Right renal pelvis (tissue), 4 donors: ENCODE measurements at regions not wholly inside any gene's neighbourhood (a gene's known extent, or its start where the extent isn't known, plus 50 kb on each side); places are given as distances from the start of the nearest gene placed in this dataset.
"Not testable (repeated sequence)": the region's sequence is repeated elsewhere in the genome, so short reads cannot be mapped to it uniquely, and the experiment has no call there.

Source experiments
- DNase-seq, 4 donors: peaks; one replicate each; pipeline ENCODE4 v3.0.0-alpha.2; 2013; ENCODE audit warnings: low read depth in 4 of 4, low spot score in 3 of 4, missing footprints in 1 of 4

GRCh38 chr14:41297576-41298327 is 308.9 kb upstream of the LRFN5 start:
- no peak for DNase-seq

GRCh38 chr14:41295734-41296133 is 310.9 kb upstream of the LRFN5 start:
- DNase-seq = no peak

GRCh38 chr14:41289025-41289424 is 317.7 kb upstream of the LRFN5 start:
- no peak for DNase-seq

GRCh38 chr14:41285186-41285748 is 321.4 kb upstream of the LRFN5 start:
- DNase-seq = peak; percentile 5 to 23 (median 20)

- DNase-seq = no peak
Measured at GRCh38 chr14:41280745-41281144, 325.9 kb upstream of the LRFN5 start.

- no peak for DNase-seq
Measured at GRCh38 chr14:41277450-41277849, 329.2 kb upstream of the LRFN5 start.

- no peak for DNase-seq
Measured at GRCh38 chr14:41257476-41257875, 349.2 kb upstream of the LRFN5 start.

GRCh38 chr14:41235466-41235865 is 371.2 kb upstream of the LRFN5 start:
- no peak for DNase-seq

GRCh38 chr14:41230683-41231082 is 376.0 kb upstream of the LRFN5 start:
- no peak for DNase-seq

- no peak for DNase-seq
Measured at GRCh38 chr14:41229824-41230223, 376.9 kb upstream of the LRFN5 start.

GRCh38 chr14:41225433-41225832 is 381.2 kb upstream of the LRFN5 start:
- DNase-seq = no peak

- no peak for DNase-seq
Measured at GRCh38 chr14:41222581-41222980, 384.1 kb upstream of the LRFN5 start.

GRCh38 chr14:41214978-41215377 is 391.7 kb upstream of the LRFN5 start:
- DNase-seq = not testable (repeated sequence)

GRCh38 chr14:41201696-41202095 is 405.0 kb upstream of the LRFN5 start:
- DNase-seq = no peak

- no peak for DNase-seq
Measured at GRCh38 chr14:41187868-41188267, 418.8 kb upstream of the LRFN5 start.

GRCh38 chr14:41171045-41171444 is 435.6 kb upstream of the LRFN5 start:
- DNase-seq = no peak

GRCh38 chr14:41167040-41167439 is 439.6 kb upstream of the LRFN5 start:
- no peak for DNase-seq

- DNase-seq = no peak
Measured at GRCh38 chr14:41154143-41154807, 452.4 kb upstream of the LRFN5 start.

GRCh38 chr14:41146391-41146790 is 460.3 kb upstream of the LRFN5 start:
- no peak for DNase-seq

- no peak for DNase-seq
Measured at GRCh38 chr14:41144370-41144769, 462.3 kb upstream of the LRFN5 start.

- no peak for DNase-seq
Measured at GRCh38 chr14:41137741-41138140, 468.9 kb upstream of the LRFN5 start.

- no peak for DNase-seq
Measured at GRCh38 chr14:41130274-41130673, 476.4 kb upstream of the LRFN5 start.
